Central memory CD8-positive, alpha-beta T cell (primary cell): ENCODE measurements at regions not wholly inside any gene's neighbourhood (a gene's known extent, or its start where the extent isn't known, plus 50 kb on each side); places are given as distances from the start of the nearest gene placed in this dataset.
"Not testable (repeated sequence)": the region's sequence is repeated elsewhere in the genome, so short reads cannot be mapped to it uniquely, and the experiment has no call there.

Experiments used
- ATAC-seq: fragments of 150-1000 bp; cut with Tn5 transposase; replicated peaks from 2 replicates; pipeline ENCODE4 v1.10.0; 2022; ENCODE audit warnings: mild to moderate bottlenecking, moderate FRiP score, moderate number of reproducible peaks; ENCODE audit not compliant: poor library complexity, severe bottlenecking; ENCODE audit errors: extremely low read depth
- DNase-seq, 2 donors: peaks; one replicate each; pipeline ENCODE4 v3.0.0; 2021; ENCODE audit warnings: low spot score in 2 of 2
- H3K27ac Mint-ChIP-seq: one replicate; pipeline ENCODE4 v1.8.0; 2022; ENCODE audit warnings: low read depth, mild to moderate bottlenecking, moderate library complexity, mixed read lengths
- H3K27me3 Mint-ChIP-seq: one replicate; pipeline ENCODE4 v1.8.0; 2022; ENCODE audit warnings: mixed read lengths
- H3K36me3 Mint-ChIP-seq: one replicate; pipeline ENCODE4 v1.8.0; 2022; ENCODE audit warnings: mild to moderate bottlenecking, moderate library complexity, mixed read lengths; ENCODE audit not compliant: insufficient read depth
- H3K4me1 Mint-ChIP-seq: one replicate; pipeline ENCODE4 v1.8.0; 2022; ENCODE audit warnings: mixed read lengths
- H3K4me3 Mint-ChIP-seq: one replicate; pipeline ENCODE4 v1.8.0; 2022; ENCODE audit warnings: mild to moderate bottlenecking, moderate library complexity, mixed read lengths
- H3K9me3 Mint-ChIP-seq: one replicate; pipeline ENCODE4 v1.8.0; 2022; ENCODE audit warnings: mixed read lengths

- H3K36me3 Mint-ChIP-seq = no peaks in the 10 kb centered on the region
- H3K27ac Mint-ChIP-seq = no peak overlapping the region
- no peak for ATAC-seq
Measured at GRCh38 chr3:22016197-22016596, 265.2 kb upstream of the ZNF385D start.

GRCh38 chr3:22024638-22025037 lies 273.6 kb upstream of the ZNF385D start:
- DNase-seq, H3K27ac Mint-ChIP-seq, H3K27me3 Mint-ChIP-seq, H3K4me3 Mint-ChIP-seq, ATAC-seq, H3K36me3 Mint-ChIP-seq, H3K4me1 Mint-ChIP-seq: not testable (repeated sequence)
- H3K9me3 Mint-ChIP-seq = peaks cover 33% of the 10 kb centered on the region

More at GRCh38 chr3:22016197-22016596, 265.2 kb upstream of the ZNF385D start:
- no peaks in the 10 kb centered on the region for H3K27me3 Mint-ChIP-seq
- H3K4me3 Mint-ChIP-seq = no peak overlapping the region
- H3K9me3 Mint-ChIP-seq = peaks cover 26% of the 10 kb centered on the region
- no peak for DNase-seq
- no peaks in the 10 kb centered on the region for H3K4me1 Mint-ChIP-seq

DNA sequence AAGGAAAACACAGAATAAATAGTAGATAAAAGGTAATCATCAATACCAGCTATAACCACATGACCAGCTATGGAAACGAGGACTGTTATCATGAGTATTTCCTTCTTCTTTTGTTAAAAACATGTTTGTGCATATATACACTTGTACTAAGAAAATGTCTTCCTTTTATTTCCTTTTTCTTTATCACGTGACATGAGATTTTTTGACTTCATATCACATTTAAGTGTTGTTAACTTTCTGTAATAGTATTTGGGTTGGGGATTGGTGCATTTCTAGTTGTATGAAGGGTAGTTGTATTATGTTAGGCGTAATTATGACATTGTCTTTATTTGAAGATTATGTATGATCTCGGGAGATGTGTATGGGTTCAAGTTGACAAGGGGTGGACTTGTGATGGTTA lies 278.5 kb upstream of the ZNF385D start:
- Mint-ChIP-seq H3K4me1 (no peaks in the 10 kb centered on the region), H3K9me3 (peaks cover 35% of the 10 kb centered on the region)

DNA sequence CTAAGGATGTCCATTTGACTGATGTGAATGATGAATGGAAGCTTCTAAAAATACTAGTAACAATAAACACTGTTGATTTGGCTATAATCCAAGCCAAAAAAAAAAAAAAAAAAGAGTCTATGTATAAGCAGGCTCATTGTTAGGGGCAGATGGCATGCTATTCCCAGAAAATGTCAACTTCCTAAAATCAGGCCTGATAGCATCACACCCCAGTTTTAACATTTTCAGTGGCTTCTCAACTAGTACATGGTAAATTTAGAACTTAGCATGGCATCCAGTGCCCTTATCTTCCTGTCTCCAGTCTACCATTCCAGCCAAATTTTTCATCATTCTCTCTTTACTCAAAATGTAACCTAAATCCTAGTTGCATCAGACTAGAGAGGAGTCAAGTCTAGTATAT lies 288.2 kb upstream of the ZNF385D start:
- H3K4me1 Mint-ChIP-seq = no peaks in the 10 kb centered on the region
- ATAC-seq (no peak), DNase-seq (no peak)
- H3K9me3 Mint-ChIP-seq = peaks cover 17% of the 10 kb centered on the region
- H3K4me3 Mint-ChIP-seq = no peak overlapping the region
- no peaks in the 10 kb centered on the region for H3K27me3 Mint-ChIP-seq
- no peaks in the 10 kb centered on the region for H3K36me3 Mint-ChIP-seq
- no peak overlapping the region for H3K27ac Mint-ChIP-seq

More for the DNA sequence above, 278.5 kb upstream of the ZNF385D start:
- no peak for ATAC-seq
- no peaks in the 10 kb centered on the region for H3K27me3 Mint-ChIP-seq
- no peaks in the 10 kb centered on the region for H3K36me3 Mint-ChIP-seq
- H3K27ac Mint-ChIP-seq = no peak overlapping the region
- no peak overlapping the region for H3K4me3 Mint-ChIP-seq
- DNase-seq = no peak

DNA sequence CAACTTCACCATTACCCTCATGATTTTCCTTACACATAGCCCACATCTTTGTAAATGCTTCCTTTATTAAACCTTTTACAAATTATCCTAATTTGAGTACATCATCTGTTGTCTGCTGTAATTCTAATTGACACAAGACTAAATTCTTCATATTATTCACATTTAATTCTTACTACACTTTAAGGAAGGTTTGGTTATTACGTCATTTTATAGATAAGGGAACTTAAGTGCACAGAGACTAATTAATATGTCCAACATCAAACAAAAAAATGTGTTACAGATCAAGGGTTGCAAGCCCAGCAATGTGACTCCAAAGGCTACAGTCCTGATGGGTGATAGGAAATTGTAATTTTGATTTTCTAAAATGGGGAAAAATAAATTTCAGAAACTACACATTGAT lies 289.1 kb upstream of the ZNF385D start:
- no peaks in the 10 kb centered on the region for H3K36me3 Mint-ChIP-seq
- no peaks in the 10 kb centered on the region for H3K4me1 Mint-ChIP-seq
- no peak for DNase-seq
- no peak overlapping the region for H3K27ac Mint-ChIP-seq
- no peaks in the 10 kb centered on the region for H3K27me3 Mint-ChIP-seq
- H3K9me3 Mint-ChIP-seq = peaks cover 21% of the 10 kb centered on the region
- no peak for ATAC-seq
- no peak overlapping the region for H3K4me3 Mint-ChIP-seq

GRCh38 chr3:22045882-22046281 lies 294.9 kb upstream of the ZNF385D start:
- Mint-ChIP-seq H3K4me1 (no peaks in the 10 kb centered on the region), H3K27ac (no peak overlapping the region), H3K9me3 (peaks cover 10% of the 10 kb centered on the region), H3K27me3 (no peaks in the 10 kb centered on the region), H3K36me3 (no peaks in the 10 kb centered on the region), H3K4me3 (no peak overlapping the region)
- no peak for ATAC-seq
- no peak for DNase-seq

GRCh38 chr3:22063500-22063899 lies 312.5 kb upstream of the ZNF385D start:
- Mint-ChIP-seq H3K27ac (no peak overlapping the region), H3K4me3 (no peak overlapping the region), H3K4me1 (no peaks in the 10 kb centered on the region), H3K36me3 (no peaks in the 10 kb centered on the region), H3K9me3 (peaks cover 30% of the 10 kb centered on the region), H3K27me3 (no peaks in the 10 kb centered on the region)
- DNase-seq = no peak
- ATAC-seq = no peak

GRCh38 chr3:22068619-22069018 lies 317.6 kb upstream of the ZNF385D start:
- ATAC-seq (no peak), DNase-seq (no peak)
- H3K9me3 Mint-ChIP-seq = peaks cover 25% of the 10 kb centered on the region
- H3K27me3 Mint-ChIP-seq = no peaks in the 10 kb centered on the region
- H3K36me3 Mint-ChIP-seq = no peaks in the 10 kb centered on the region
- H3K27ac Mint-ChIP-seq = no peak overlapping the region
- H3K4me3 Mint-ChIP-seq = no peak overlapping the region
- H3K4me1 Mint-ChIP-seq = no peaks in the 10 kb centered on the region

- no peaks in the 10 kb centered on the region for H3K36me3 Mint-ChIP-seq
- ATAC-seq = no peak
- no peak overlapping the region for H3K27ac Mint-ChIP-seq
- H3K27me3 Mint-ChIP-seq = no peaks in the 10 kb centered on the region
- H3K4me1 Mint-ChIP-seq = no peaks in the 10 kb centered on the region
- no peak for DNase-seq
- H3K9me3 Mint-ChIP-seq = peaks cover 8% of the 10 kb centered on the region
- H3K4me3 Mint-ChIP-seq = no peak overlapping the region
Measured at GRCh38 chr3:22088204-22088603, 337.2 kb upstream of the ZNF385D start.

DNA sequence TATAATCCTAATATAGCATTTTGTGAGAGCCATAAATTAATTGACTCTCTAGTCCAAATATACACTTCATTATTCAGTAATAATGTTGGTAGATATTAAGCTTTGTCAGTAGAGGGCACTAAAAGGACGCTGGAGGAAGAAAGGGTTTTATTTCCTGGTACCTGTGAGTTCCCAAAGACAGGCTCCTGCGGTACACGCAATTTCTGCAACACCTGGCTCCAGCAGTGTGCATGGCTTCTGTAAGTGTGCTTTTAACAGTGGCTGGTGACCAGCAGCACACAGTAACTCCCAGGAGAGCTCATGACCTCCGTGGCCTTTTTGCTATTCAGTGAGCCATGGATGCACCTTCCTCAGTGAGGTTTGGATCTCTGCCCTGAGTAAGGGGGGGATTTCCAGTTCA lies 338.3 kb upstream of the ZNF385D start:
- H3K9me3 Mint-ChIP-seq = peaks cover 8% of the 10 kb centered on the region
- no peaks in the 10 kb centered on the region for H3K4me1 Mint-ChIP-seq
- no peak overlapping the region for H3K4me3 Mint-ChIP-seq
- no peak for DNase-seq
- ATAC-seq = no peak
- H3K27me3 Mint-ChIP-seq = no peaks in the 10 kb centered on the region
- H3K27ac Mint-ChIP-seq = no peak overlapping the region
- no peaks in the 10 kb centered on the region for H3K36me3 Mint-ChIP-seq

DNA sequence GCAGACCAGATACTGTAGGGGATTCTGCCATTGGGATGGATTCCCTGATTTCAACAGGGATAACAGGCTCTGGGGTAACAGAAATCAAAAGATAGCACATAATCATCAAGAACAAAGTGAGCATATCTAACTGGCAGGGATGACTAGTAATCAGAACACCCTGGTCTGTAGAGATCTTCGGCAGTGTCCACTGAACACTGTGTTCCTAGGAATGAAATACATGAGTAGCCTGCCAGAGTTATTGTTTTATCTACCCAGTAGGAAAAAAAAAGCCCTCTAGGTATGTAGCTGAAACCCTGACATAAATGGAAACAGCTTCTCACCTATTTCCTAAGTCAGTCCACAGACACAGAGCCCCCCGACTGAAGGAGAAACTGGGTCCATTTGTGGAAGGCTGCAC lies 340.3 kb upstream of the ZNF385D start:
- DNase-seq = no peak
- Mint-ChIP-seq H3K27ac (no peak overlapping the region), H3K36me3 (no peaks in the 10 kb centered on the region), H3K9me3 (peaks cover 6% of the 10 kb centered on the region), H3K4me1 (no peaks in the 10 kb centered on the region), H3K27me3 (no peaks in the 10 kb centered on the region), H3K4me3 (no peak overlapping the region)
- no peak for ATAC-seq

GRCh38 chr3:22098021-22098420 lies 347.0 kb upstream of the ZNF385D start:
- Mint-ChIP-seq H3K4me1 (no peaks in the 10 kb centered on the region), H3K27me3 (no peaks in the 10 kb centered on the region), H3K36me3 (no peaks in the 10 kb centered on the region), H3K9me3 (peaks cover 18% of the 10 kb centered on the region), H3K4me3 (no peak overlapping the region), H3K27ac (no peak overlapping the region)
- no peak for DNase-seq
- ATAC-seq = no peak

DNA sequence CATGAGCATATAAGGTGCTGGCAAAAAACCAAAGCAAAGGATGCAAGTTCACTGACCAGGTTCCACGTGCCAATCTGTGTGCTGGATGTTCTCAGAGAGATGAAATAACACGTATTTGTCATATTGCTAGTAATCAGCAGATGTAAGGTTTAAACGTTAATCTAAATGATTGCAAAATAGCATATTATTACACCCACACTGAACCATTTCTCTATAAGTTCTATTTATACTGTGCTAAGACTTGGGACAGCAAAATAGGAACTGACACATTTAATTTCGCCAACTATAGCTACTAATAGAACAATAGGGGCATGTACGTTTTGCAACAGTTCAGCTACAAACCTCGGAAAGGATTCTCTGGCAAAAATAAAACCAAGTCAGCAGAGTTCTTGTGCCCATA lies 350.3 kb upstream of the ZNF385D start:
- Mint-ChIP-seq H3K27ac (no peak overlapping the region), H3K27me3 (no peaks in the 10 kb centered on the region), H3K4me1 (no peaks in the 10 kb centered on the region), H3K9me3 (peaks cover 13% of the 10 kb centered on the region), H3K4me3 (no peak overlapping the region), H3K36me3 (no peaks in the 10 kb centered on the region)
- ATAC-seq = no peak
- DNase-seq = no peak

DNA sequence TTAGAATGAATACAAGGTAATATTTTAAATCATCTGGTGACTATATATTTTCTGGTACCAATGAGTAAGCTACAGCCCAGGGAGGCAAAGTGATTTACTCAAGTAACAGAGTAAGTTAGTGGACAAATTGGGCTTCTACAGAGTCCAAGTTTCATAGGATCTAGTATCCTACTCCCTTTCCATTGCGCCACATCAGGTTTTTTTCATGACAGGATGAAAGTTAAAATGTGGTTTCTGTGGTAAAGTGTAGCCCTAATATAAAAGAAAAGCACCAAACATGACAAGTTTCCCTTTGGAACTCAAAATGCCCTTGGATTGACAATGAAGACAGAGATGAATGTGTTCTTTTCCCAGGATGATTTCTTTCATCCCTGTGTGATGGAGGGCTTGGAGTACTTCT lies 350.8 kb upstream of the ZNF385D start:
- H3K4me3 Mint-ChIP-seq = no peak overlapping the region
- H3K27ac Mint-ChIP-seq = no peak overlapping the region
- peaks cover 18% of the 10 kb centered on the region for H3K9me3 Mint-ChIP-seq
- no peaks in the 10 kb centered on the region for H3K4me1 Mint-ChIP-seq
- ATAC-seq (no peak), DNase-seq (no peak)
- H3K36me3 Mint-ChIP-seq = no peaks in the 10 kb centered on the region
- no peaks in the 10 kb centered on the region for H3K27me3 Mint-ChIP-seq
